ENCODE measurements at regions not wholly inside any gene's neighbourhood (a gene's known extent, or its start where the extent isn't known, plus 50 kb on each side); places are given as distances from the start of the nearest gene placed in this dataset.

GRCh38 chr17:77403854-77404253, 263.1 kb downstream of the SEC14L1 start:
- H3K36me3 ChIP-seq (ENCODE audit: control insufficient read depth in 2 of 4, insufficient read depth in 4 of 4, low read length in 3 of 4), result peaks cover 0 to 6% (median 1%) of the 10 kb centered on the region in 4 experiments; a peak in 3 of 8 replicates
- DNase-seq (ENCODE audit: low read depth in 1 of 2, low spot score in 2 of 2), result no peak
- H3K4me1 ChIP-seq (replicated peaks in 1 of 4; ENCODE audit: control insufficient read depth in 3 of 4, insufficient read depth in 4 of 4, low read length in 3 of 4), result peaks cover 3 to 18% (median 12%) of the 10 kb centered on the region in 4 experiments
- H4K91ac ChIP-seq (replicated peaks; ENCODE audit: insufficient read length, low read length), result no peak overlapping the region
- no peaks in the 10 kb centered on the region for H3K23me2 ChIP-seq (ENCODE audit: low read depth, low read length)
- H3K9me3 ChIP-seq (ENCODE audit: insufficient read depth in 2 of 2, low read depth in 1 of 2, low read length in 1 of 2), result no peaks in the 10 kb centered on the region
- no peak overlapping the region for H3K14ac ChIP-seq (ENCODE audit: insufficient read length)
- H4K5ac ChIP-seq (ENCODE audit: insufficient read length, low read depth, low read length), result no peak overlapping the region
- no peak overlapping the region for H2BK20ac ChIP-seq (ENCODE audit: low read length)
- no peak overlapping the region for H3K4me2 ChIP-seq (ENCODE audit: insufficient read depth in 1 of 2, low read depth in 2 of 2, low read length in 2 of 2)
- WGBS, 2 experiments (ENCODE audit: extremely low coverage in 1 of 2, insufficient coverage in 1 of 2, insufficient read length in 1 of 2, insufficient replicate concordance in 2 of 2, low coverage in 1 of 2, low lambda C conversion rate in 2 of 2, missing lambda C conversion rate in 1 of 2), result 95% methylated on average over 9 of the region's 9 CpGs; no CpG with 5 or more reads in 1 of the 2 experiments
- no peak overlapping the region for H3K4ac ChIP-seq (replicated peaks; ENCODE audit: insufficient read length, low read depth, low read length)
- H3K9ac ChIP-seq (replicated peaks in 1 of 4; ENCODE audit: extremely low read depth in 1 of 4, low read depth in 3 of 4, low read length in 3 of 4), result no peak overlapping the region
- no peak overlapping the region for H2AK5ac ChIP-seq (ENCODE audit: low read depth, low read length)
- H3K18ac ChIP-seq (ENCODE audit: extremely low read depth, low read length), result no peak overlapping the region
- CTCF ChIA-PET (ENCODE audit: partially characterized antibody), result interaction anchor here (1.1 to 39.2 kb wide), 4 partner anchors 16 to 149 kb away, joined by 3 to 512 read pairs (median 3); no protein-coding TSS in a partner anchor
- H3K4me3 ChIP-seq (ENCODE audit: extremely low read depth in 1 of 4, insufficient read depth in 2 of 4, low read depth in 3 of 4, low read length in 4 of 4), result no peak overlapping the region
- peaks cover 25% of the 10 kb centered on the region for H3K79me1 ChIP-seq (ENCODE audit: low read depth, low read length)
- H3K56ac ChIP-seq (replicated peaks; ENCODE audit: insufficient read length, low read depth, low read length), result no peak overlapping the region
- H2BK15ac ChIP-seq (ENCODE audit: low read length), result no peak overlapping the region
- no peak overlapping the region for H2BK12ac ChIP-seq (ENCODE audit: low read depth, low read length)
- H2BK120ac ChIP-seq (replicated peaks; ENCODE audit: low read depth, low read length), result no peak overlapping the region
- no peak for FAIRE-seq
- no peak overlapping the region for H4K8ac ChIP-seq (ENCODE audit: extremely low read depth, insufficient read depth, low read length)
- no peak overlapping the region for H2AFZ ChIP-seq (ENCODE audit: low read length)
- no peaks in the 10 kb centered on the region for H3K27me3 ChIP-seq (replicated peaks in 1 of 4; ENCODE audit: control insufficient read depth in 3 of 4, extremely low read depth in 1 of 4, insufficient read depth in 3 of 4, low read length in 3 of 4)
- no peak overlapping the region for H3K27ac ChIP-seq (ENCODE audit: low read depth, low read length)
- H2BK5ac ChIP-seq (ENCODE audit: low read depth, low read length), result no peak overlapping the region
- no peak overlapping the region for H3K23ac ChIP-seq (ENCODE audit: insufficient read length)
- POLR2A ChIA-PET (ENCODE audit: partially characterized antibody), result interaction anchor here (1.0 kb wide), 1 partner anchor 115 kb away, joined by 3 read pairs; no protein-coding TSS in a partner anchor
- H4K20me1 ChIP-seq (replicated peaks in 1 of 2; ENCODE audit: control insufficient read depth in 1 of 2, insufficient read depth in 2 of 2, low read length in 2 of 2), result peaks cover 21 to 39% of the 10 kb centered on the region in 2 experiments
- peaks cover 0 to 72% of the 10 kb centered on the region in 2 experiments; a peak in 2 of 4 replicates for H3K79me2 ChIP-seq (ENCODE audit: control insufficient read depth in 1 of 2, insufficient read depth in 2 of 2, low read length in 2 of 2)
- TF ChIP-seq BACH1 (IDR thresholded peaks at IDR 0.05; ENCODE audit: low read length), result no peak
